ENCODE measurements at regions not wholly inside any gene's neighbourhood (a gene's known extent, or its start where the extent isn't known, plus 50 kb on each side); places are given as distances from the start of the nearest gene placed in this dataset.

GRCh38 chr2:12890066-12890465 lies 173.3 kb downstream of the TRIB2 start:
- TF ChIP-seq CTCF (IDR thresholded peaks at IDR 0.05) (no peak), MYBL2 (CRISPR knock-in tag; IDR thresholded peaks at IDR 0.05) (no peak), NFE2L1 (CRISPR knock-in tag; IDR thresholded peaks at IDR 0.05) (no peak), CREB1 (CRISPR knock-in tag; IDR thresholded peaks at IDR 0.05) (no peak), ZNF416 (CRISPR knock-in tag; IDR thresholded peaks at IDR 0.05) (no peak), IRF2 (CRISPR knock-in tag; IDR thresholded peaks at IDR 0.05; ENCODE audit: borderline replicate concordance, low read depth) (no peak), SMAD3 (CRISPR knock-in tag; IDR thresholded peaks at IDR 0.05; ENCODE audit: borderline replicate concordance) (no peak)

Data from WTC11 (cell line).